ENCODE measurements at regions not wholly inside any gene's neighbourhood (a gene's known extent, or its start where the extent isn't known, plus 50 kb on each side); places are given as distances from the start of the nearest gene placed in this dataset.
"Not testable (repeated sequence)": the region's sequence is repeated elsewhere in the genome, so short reads cannot be mapped to it uniquely, and the experiment has no call there.

DNA sequence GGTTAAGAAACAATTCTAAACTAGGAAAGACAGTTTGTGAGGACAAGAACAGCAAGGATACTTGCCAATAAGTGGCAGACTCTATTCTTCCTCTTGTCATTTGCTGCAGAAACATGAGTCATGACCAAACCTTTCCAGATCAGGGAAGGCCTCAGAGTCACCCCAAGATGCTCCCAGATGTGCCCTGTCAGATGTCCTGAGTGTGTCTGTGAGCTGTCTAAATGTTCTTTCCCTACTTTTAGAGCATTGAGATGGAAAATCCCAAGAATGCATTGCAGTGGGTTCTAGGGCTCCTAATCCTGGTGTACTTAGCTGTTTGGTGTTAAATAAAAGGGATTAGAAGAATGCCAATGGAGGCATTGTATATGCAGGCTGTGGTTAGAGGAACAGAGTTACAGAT, 57.5 kb upstream of the KIAA0040 start:
- H3K27me3 ChIP-seq = no peaks in the 10 kb centered on the region
- H3K9me3 ChIP-seq = no peaks in the 10 kb centered on the region
- intact Hi-C loops (cut with DNase I) = no loop called here
- H3K4me3 ChIP-seq = no peak overlapping the region
- peak; percentile 81 for DNase-seq
- no peaks in the 10 kb centered on the region for H3K4me1 ChIP-seq
- no peaks in the 10 kb centered on the region for H3K36me3 ChIP-seq
- TF ChIP-seq POLR2A (IDR thresholded peaks at IDR 0.05) (no peak), POLR2AphosphoS5 (IDR thresholded peaks at IDR 0.05) (peak; percentile 37 to 61 (median 44))
- H3K27ac ChIP-seq = peak overlapping the region; percentile 16 to 57 (median 46)

DNA sequence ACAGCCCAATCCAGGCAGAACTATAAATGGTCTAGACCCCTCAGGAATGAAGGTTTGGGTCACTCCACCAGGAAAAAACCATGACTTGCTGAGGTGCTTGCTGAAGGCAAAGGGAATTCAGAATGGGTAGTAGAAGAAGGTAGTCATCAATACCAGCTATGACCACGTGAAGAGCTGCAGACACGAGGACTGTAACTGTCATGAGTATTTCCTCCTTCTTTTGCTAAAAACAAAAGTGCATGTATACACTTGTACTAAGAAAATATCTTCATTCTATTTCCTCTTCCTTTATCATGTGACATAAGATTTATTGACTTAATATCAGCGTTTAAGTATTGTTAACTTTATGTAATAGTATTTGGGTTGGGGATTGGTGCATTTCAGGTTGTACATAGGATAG, 55.5 kb upstream of the KIAA0040 start:
- 66 to 73% methylated on average over 3 of the region's 3 CpGs for WGBS, 2 donors
- H3K4me3 ChIP-seq; H3K36me3 ChIP-seq; DNase-seq; H3K27ac ChIP-seq; H3K4me1 ChIP-seq; H3K9me3 ChIP-seq; H3K27me3 ChIP-seq; intact Hi-C loops (cut with DNase I): not testable (repeated sequence)

DNA sequence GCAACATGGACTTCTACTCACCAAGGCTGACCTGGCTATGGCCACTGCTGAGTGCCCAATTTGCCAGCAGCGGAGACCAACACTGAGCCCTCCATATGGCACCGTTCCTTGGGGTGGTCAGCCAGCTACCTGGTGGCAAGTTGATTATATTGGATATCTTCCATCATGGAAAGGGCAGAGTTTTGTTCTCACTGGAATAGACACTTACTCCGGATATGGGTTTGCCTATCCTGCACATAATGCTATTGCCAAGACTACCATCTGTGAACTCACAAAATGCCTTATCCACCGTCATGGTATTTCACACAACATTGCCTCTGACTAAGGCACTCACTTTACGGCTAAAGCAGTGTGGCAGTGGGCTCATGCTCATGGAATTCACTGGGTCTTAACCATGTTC, 54.5 kb upstream of the KIAA0040 start:
- H3K4me3 ChIP-seq; H3K9me3 ChIP-seq; H3K36me3 ChIP-seq; H3K4me1 ChIP-seq; H3K27me3 ChIP-seq; H3K27ac ChIP-seq; intact Hi-C loops (cut with DNase I); DNase-seq: not testable (repeated sequence)
- WGBS, 2 donors = 95 to 96% methylated on average over 5 of the region's 5 CpGs

DNA sequence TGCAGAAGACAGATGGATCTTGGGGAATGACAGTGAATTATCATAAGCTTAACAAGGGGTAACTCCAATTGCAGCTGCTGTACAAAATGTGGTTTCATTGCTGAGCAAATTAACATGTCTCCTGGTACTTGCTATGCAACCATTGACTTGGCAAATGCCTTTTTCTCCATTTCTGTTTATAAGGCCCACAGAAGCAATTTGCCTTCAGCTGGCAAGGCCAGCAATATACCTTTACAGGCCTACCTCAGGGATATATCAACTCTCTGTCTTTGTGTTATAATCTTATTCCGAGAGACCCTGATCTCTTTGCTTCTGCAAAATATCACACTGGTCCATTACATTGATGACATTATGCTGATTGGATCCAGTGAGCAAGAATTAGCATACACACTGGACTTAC, 52.7 kb upstream of the KIAA0040 start:
- H3K36me3 ChIP-seq = no peaks in the 10 kb centered on the region
- 96 to 98% methylated on average over 1 of the region's 1 CpG for WGBS, 2 donors
- no peaks in the 10 kb centered on the region for H3K27me3 ChIP-seq
- no peak for DNase-seq
- H3K27ac ChIP-seq = no peak overlapping the region
- H3K4me1 ChIP-seq = no peaks in the 10 kb centered on the region
- peaks cover 0 to 5% (median 0%) of the 10 kb centered on the region in 4 donors for H3K9me3 ChIP-seq
- H3K4me3 ChIP-seq = no peak overlapping the region
- intact Hi-C loops (cut with DNase I) = no loop called here
- TF ChIP-seq POLR2A (IDR thresholded peaks at IDR 0.05) = no peak
- TF ChIP-seq POLR2AphosphoS5 (IDR thresholded peaks at IDR 0.05) = no peak
- TF ChIP-seq, protein P1, sequence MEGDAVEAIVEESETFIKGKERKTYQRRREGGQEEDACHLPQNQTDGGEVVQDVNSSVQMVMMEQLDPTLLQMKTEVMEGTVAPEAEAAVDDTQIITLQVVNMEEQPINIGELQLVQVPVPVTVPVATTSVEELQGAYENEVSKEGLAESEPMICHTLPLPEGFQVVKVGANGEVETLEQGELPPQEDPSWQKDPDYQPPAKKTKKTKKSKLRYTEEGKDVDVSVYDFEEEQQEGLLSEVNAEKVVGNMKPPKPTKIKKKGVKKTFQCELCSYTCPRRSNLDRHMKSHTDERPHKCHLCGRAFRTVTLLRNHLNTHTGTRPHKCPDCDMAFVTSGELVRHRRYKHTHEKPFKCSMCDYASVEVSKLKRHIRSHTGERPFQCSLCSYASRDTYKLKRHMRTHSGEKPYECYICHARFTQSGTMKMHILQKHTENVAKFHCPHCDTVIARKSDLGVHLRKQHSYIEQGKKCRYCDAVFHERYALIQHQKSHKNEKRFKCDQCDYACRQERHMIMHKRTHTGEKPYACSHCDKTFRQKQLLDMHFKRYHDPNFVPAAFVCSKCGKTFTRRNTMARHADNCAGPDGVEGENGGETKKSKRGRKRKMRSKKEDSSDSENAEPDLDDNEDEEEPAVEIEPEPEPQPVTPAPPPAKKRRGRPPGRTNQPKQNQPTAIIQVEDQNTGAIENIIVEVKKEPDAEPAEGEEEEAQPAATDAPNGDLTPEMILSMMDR (IDR thresholded peaks at IDR 0.05) = no peak
- no peak for TF ChIP-seq EP300 (IDR thresholded peaks at IDR 0.05)

DNA sequence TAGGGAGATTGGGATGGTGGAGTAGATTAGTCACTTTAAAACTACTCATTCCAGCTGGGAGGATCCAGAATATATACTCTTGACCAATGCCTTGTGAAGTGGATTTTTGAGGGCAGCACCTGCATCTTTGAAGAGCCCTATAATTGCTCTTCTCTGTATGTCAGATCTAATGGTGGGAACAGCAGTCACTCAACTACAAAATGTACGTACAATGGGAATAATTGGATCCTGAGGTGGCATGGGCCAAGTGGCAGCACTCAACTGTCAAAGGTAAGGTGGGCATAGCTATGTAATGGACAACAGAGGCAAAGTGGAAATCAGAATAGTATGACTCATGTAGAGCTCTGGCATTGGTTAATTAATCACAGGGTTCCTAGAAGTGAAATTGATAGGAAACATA, 51.6 kb upstream of the KIAA0040 start:
- intact Hi-C loops (cut with DNase I) = no loop called here
- TF ChIP-seq EP300 (IDR thresholded peaks at IDR 0.05) (no peak), POLR2AphosphoS5 (IDR thresholded peaks at IDR 0.05) (no peak), POLR2A (IDR thresholded peaks at IDR 0.05) (no peak)
- TF ChIP-seq, protein P1 (IDR thresholded peaks at IDR 0.05) = no peak
- H3K36me3 ChIP-seq = no peaks in the 10 kb centered on the region
- no peak overlapping the region for H3K4me3 ChIP-seq
- H3K4me1 ChIP-seq = no peaks in the 10 kb centered on the region
- peaks cover 0 to 5% (median 0%) of the 10 kb centered on the region in 4 donors for H3K9me3 ChIP-seq
- H3K27ac ChIP-seq = no peak overlapping the region
- no peaks in the 10 kb centered on the region for H3K27me3 ChIP-seq
- DNase-seq = no peak
- 89 to 93% methylated on average over 1 of the region's 1 CpG for WGBS, 2 donors
